ENCODE measurements at regions not wholly inside any gene's neighbourhood (a gene's known extent, or its start where the extent isn't known, plus 50 kb on each side); places are given as distances from the start of the nearest gene placed in this dataset.

DNA sequence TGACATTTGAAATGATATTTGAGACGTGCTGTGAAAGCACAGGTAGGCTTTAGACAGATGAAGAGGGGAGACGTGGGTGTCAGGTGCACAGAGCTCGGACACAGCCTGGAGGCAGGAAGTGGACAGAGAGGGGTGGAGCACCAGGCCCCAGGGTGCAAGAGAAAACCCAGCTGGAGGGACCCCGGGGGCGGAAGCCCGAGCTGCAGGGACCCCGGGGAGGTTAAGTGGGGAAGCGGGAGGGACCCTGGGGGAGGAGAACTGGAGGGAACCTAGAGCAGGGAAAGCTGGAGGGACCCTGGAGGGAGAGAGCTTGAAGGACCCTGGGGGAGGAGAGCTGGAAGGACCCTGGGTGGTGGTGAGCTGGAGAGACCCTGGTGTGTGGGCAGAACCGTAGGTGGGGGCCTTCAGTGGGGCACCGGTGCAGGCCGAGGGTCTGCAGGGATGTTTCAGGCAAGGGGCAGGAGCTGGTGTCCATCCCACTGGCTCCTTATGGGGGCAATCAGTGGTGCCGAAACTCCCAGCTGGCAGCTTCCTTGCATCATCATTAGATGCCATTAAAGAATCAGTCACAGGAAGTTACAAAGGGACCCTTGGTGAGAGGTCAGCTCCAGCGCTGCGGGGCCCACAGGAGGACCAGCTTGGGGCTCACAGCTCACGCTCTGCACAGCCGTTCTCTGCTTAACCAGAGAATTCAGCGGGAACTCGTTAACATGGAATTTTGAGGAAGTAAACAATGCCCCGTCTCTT, 246.6 kb downstream of the EIPR1 start:
- H2AFZ ChIP-seq (ENCODE audit: low read depth, low read length) = no peak overlapping the region
- H3K4me1 ChIP-seq (replicated peaks in 1 of 2; ENCODE audit: control insufficient read depth in 2 of 2, insufficient read depth in 2 of 2, low read length in 2 of 2) = 0 out of 5 replicates have a peak, but pooled peaks cover 0 to 2% of the 10 kb centered on the region in 2 experiments
- H3K4me3 ChIP-seq = no peak overlapping the region
- DNase-seq (ENCODE audit: extremely low read depth in 1 of 4, low spot score in 3 of 4) (no peak), FAIRE-seq (no peak), ATAC-seq (peak; percentile 33)
- no TSS peak for BruUV-seq (replicated peaks)
- H3K4me2 ChIP-seq (ENCODE audit: insufficient read depth, low read length) = no peak overlapping the region
- CTCF ChIA-PET (ENCODE audit: low intra/inter-chr PET ratio) = no interaction called here
- H3K9ac ChIP-seq (ENCODE audit: insufficient read depth in 1 of 2, low read depth in 2 of 2, low read length in 2 of 2) = no peak overlapping the region
- in situ Hi-C loops (cut with MboI) (no loop called here), intact Hi-C loops (cut with micrococcal nuclease) (no loop called here)
- H3K36me3 ChIP-seq (ENCODE audit: control insufficient read depth, insufficient read depth, low read length) = no peaks in the 10 kb centered on the region
- no peak overlapping the region for H3K27ac ChIP-seq (ENCODE audit: extremely low read depth, low read depth, low read length)
- WGBS (ENCODE audit: insufficient coverage, low coverage, missing lambda C conversion rate) = 2% methylated on average over 18 of the region's 19 CpGs
- POLR2A ChIA-PET = interaction anchor here (0.8 kb wide), 1 partner anchor 30 kb away, joined by 3 read pairs; no protein-coding TSS in a partner anchor
- H3K27me3 ChIP-seq (ENCODE audit: control insufficient read depth in 2 of 2, insufficient read depth in 2 of 2, low read length in 2 of 2) = peaks cover 27 to 63% of the 10 kb centered on the region in 2 experiments; a peak in 4 of 5 replicates
- H3K9me3 ChIP-seq (replicated peaks; ENCODE audit: control insufficient read depth, insufficient read depth, low read depth, low read length) = no peaks in the 10 kb centered on the region; the same call in 1 of the 2 replicates
- H3K79me2 ChIP-seq (ENCODE audit: control insufficient read depth, insufficient read depth, low read length) = no peaks in the 10 kb centered on the region
- H4K20me1 ChIP-seq (replicated peaks; ENCODE audit: control insufficient read depth, insufficient read depth, low read length) = no peaks in the 10 kb centered on the region
- no peaks in the 10 kb centered on the region for H3K9me1 ChIP-seq (ENCODE audit: control insufficient read depth, insufficient read depth, low read length)
- no peak for TF ChIP-seq PCBP2 (IDR thresholded peaks at IDR 0.05; ENCODE audit: low read depth, low read length, poor library complexity, severe bottlenecking)
- TF ChIP-seq ZC3H8 (IDR thresholded peaks at IDR 0.05) = no peak
- no peak for TF ChIP-seq SREBF1 (IDR thresholded peaks at IDR 0.05; ENCODE audit: borderline replicate concordance, low read depth, low read length)
- TF ChIP-seq, protein P1, sequence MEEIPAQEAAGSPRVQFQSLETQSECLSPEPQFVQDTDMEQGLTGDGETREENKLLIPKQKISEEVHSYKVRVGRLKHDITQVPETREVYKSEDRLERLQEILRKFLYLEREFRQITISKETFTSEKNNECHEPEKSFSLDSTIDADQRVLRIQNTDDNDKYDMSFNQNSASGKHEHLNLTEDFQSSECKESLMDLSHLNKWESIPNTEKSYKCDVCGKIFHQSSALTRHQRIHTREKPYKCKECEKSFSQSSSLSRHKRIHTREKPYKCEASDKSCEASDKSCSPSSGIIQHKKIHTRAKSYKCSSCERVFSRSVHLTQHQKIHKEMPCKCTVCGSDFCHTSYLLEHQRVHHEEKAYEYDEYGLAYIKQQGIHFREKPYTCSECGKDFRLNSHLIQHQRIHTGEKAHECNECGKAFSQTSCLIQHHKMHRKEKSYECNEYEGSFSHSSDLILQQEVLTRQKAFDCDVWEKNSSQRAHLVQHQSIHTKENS (CRISPR knock-in tag; IDR thresholded peaks at IDR 0.05) = no peak
- TF ChIP-seq CBX5 (IDR thresholded peaks at IDR 0.05; ENCODE audit: borderline replicate concordance, low read depth) = no peak
- no peak for TF ChIP-seq EHMT2 (IDR thresholded peaks at IDR 0.05)
- TF ChIP-seq ATF4 (CRISPR knock-in tag; IDR thresholded peaks at IDR 0.05) = no peak
- TF ChIP-seq, protein P2, sequence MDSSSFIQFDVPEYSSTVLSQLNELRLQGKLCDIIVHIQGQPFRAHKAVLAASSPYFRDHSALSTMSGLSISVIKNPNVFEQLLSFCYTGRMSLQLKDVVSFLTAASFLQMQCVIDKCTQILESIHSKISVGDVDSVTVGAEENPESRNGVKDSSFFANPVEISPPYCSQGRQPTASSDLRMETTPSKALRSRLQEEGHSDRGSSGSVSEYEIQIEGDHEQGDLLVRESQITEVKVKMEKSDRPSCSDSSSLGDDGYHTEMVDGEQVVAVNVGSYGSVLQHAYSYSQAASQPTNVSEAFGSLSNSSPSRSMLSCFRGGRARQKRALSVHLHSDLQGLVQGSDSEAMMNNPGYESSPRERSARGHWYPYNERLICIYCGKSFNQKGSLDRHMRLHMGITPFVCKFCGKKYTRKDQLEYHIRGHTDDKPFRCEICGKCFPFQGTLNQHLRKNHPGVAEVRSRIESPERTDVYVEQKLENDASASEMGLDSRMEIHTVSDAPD (CRISPR knock-in tag; IDR thresholded peaks at IDR 0.05) = no peak
- TF ChIP-seq, protein P3, sequence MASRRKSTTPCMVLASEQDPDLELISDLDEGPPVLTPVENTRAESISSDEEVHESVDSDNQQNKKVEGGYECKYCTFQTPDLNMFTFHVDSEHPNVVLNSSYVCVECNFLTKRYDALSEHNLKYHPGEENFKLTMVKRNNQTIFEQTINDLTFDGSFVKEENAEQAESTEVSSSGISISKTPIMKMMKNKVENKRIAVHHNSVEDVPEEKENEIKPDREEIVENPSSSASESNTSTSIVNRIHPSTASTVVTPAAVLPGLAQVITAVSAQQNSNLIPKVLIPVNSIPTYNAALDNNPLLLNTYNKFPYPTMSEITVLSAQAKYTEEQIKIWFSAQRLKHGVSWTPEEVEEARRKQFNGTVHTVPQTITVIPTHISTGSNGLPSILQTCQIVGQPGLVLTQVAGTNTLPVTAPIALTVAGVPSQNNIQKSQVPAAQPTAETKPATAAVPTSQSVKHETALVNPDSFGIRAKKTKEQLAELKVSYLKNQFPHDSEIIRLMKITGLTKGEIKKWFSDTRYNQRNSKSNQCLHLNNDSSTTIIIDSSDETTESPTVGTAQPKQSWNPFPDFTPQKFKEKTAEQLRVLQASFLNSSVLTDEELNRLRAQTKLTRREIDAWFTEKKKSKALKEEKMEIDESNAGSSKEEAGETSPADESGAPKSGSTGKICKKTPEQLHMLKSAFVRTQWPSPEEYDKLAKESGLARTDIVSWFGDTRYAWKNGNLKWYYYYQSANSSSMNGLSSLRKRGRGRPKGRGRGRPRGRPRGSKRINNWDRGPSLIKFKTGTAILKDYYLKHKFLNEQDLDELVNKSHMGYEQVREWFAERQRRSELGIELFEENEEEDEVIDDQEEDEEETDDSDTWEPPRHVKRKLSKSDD (conservative IDR thresholded peaks at IDR 0.05; ENCODE audit: low read length) = no peak
- TF ChIP-seq HSF4 (CRISPR knock-in tag; IDR thresholded peaks at IDR 0.05; ENCODE audit: borderline replicate concordance) = no peak
- TF ChIP-seq HNRNPK (IDR thresholded peaks at IDR 0.05; ENCODE audit: low read depth, low read length, poor library complexity, severe bottlenecking) = no peak
- no peak for TF ChIP-seq MLLT1 (IDR thresholded peaks at IDR 0.05)
- no peak for TF ChIP-seq CTBP1 (IDR thresholded peaks at IDR 0.05; ENCODE audit: borderline replicate concordance)
- TF ChIP-seq CBX3 (IDR thresholded peaks at IDR 0.05; ENCODE audit: borderline replicate concordance in 1 of 2, low read length in 2 of 2) = no peak
- no peak for TF ChIP-seq NFATC3 (IDR thresholded peaks at IDR 0.05)

Data from K562 (cell line).